ENCODE measurements at regions not wholly inside any gene's neighbourhood (a gene's known extent, or its start where the extent isn't known, plus 50 kb on each side); places are given as distances from the start of the nearest gene placed in this dataset.

GRCh38 chr10:108521827-108522492 is 1357.5 kb upstream of the SORCS1 start:
- peak; percentile 62 for DNase-seq (ENCODE audit: low spot score)

- no peak for DNase-seq (ENCODE audit: low spot score)
Measured at GRCh38 chr10:108515821-108516220, 1351.3 kb upstream of the SORCS1 start.

DNA sequence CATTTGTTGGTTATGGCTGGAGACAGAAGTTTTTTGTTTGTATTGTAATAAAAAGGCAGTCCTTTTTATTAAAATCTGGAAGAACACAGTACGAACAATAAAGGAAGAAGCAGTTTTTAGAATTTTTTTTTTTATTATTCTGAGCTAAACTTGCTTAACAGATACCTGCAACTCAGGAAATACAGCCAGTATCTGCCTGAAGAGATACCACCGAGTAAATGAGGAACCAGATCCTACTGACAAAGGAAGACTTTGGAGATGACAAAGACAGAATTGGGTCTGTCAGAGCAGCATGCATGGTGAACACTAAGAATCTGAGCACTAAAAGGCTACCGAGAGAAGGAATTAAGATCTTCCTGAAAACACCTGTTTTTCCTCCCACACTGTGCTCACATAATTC is 1335.9 kb upstream of the SORCS1 start:
- no peak for DNase-seq (ENCODE audit: low spot score)

DNA sequence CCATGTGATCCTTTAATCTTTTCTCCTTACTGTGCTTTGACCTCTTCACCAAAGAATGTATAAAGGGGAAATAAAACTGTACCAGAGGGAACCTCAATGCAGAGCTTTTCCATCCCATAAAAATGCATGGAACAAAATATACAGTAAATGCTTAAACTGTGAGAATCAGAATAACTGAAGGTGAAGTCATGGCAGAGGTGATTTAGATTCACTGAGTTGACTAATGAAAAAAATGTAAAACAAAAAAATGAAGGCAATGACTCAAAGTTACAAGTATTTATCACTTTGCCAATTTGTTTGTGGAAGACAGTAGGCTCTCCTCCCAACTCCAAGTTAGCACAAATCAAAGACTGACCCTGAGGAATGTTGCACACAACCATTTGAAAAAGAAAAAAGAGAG is 1331.6 kb upstream of the SORCS1 start:
- no peak for DNase-seq (ENCODE audit: low spot score)

DNA sequence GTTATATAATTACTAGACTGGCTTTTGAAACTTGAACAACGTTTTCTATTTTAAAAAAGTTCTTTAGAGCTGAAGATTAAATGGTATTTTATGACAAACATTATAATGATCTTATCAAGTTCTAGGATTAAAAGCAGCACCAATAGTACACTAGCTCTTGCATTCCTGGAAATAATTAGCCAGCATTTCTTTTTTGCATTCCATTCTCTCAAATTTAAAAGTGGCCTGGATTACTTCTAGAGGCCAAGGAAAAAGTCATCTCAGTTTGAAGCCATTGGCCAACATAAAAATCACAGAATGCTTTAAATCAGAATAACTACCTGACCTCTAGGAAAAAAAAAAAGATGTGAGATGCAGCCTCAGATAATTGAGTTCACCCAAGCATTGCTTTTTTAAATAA is 1326.4 kb upstream of the SORCS1 start:
- no peak for DNase-seq (ENCODE audit: low spot score)

GRCh38 chr10:108471420-108471819 is 1306.9 kb upstream of the SORCS1 start:
- no peak for DNase-seq (ENCODE audit: low spot score)

DNA sequence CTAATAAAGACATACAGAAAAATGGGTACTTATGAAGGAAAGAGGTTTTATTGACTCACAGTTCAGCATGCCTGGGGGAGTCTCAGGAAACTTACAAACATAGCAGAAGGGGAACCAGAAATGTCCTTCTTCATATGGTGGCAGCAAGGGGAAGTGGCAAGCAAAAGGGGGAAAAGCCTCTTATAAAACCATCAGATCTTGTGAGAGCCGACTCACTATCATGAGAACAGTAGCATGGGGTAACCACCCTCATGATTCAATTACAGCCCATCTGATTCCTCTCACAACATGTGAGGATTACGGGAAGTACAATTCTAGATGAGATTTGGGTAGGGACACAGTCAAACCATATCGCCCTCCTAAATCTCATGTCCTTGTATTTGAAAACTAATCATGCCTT is 1305.4 kb upstream of the SORCS1 start:
- peak; percentile 9 for DNase-seq (ENCODE audit: low spot score)

GRCh38 chr10:108465871-108466641 is 1301.5 kb upstream of the SORCS1 start:
- DNase-seq (ENCODE audit: low spot score) = peak; percentile 42

GRCh38 chr10:108462005-108462404 is 1297.5 kb upstream of the SORCS1 start:
- no peak for DNase-seq (ENCODE audit: low spot score)

- no peak for DNase-seq (ENCODE audit: low spot score)
Measured at GRCh38 chr10:108454793-108455192, 1290.3 kb upstream of the SORCS1 start.

DNA sequence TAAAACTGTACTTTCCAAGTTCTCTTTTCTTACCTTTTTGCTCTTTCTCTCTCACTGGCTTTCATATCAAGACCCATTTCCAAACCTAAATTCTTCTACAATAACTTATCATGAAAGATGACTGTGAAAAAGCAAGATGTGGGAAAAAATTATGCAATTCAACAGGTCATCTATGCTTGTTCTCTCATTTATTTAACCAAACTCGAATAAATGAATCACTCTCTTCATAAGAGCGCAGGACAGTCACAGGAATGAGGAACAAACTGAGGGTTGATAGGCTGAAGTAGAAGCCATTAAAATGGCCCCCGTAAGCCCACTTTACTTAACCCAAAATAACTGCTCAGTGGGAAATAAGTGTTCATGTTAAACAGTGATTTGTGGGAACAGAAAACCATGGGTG is 1289.7 kb upstream of the SORCS1 start:
- DNase-seq (ENCODE audit: low spot score) = no peak

- no peak for DNase-seq (ENCODE audit: low spot score)
Measured at GRCh38 chr10:108453166-108453565, 1288.7 kb upstream of the SORCS1 start.

- DNase-seq (ENCODE audit: low spot score) = no peak
Measured at GRCh38 chr10:108452533-108452932, 1288.0 kb upstream of the SORCS1 start.

GRCh38 chr10:108450280-108450679 is 1285.8 kb upstream of the SORCS1 start:
- DNase-seq (ENCODE audit: low spot score) = no peak

DNA sequence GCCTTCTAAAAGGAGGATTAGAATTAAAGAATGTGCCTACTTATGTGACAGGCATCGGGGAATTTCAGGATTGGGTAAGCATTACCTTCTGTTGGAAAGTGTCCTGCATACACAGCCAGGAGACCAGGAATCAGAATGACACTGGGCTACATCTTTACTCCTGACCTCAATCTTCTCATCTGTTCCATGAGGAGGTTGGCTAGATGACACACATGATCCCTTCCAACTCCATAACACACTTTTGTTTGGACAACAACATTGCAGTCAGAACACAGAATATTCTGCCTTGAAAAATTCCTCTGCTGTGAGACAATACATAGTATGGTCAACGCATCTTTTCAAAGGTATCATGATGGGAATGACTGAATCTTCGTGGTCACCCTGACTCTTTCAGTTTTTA is 1281.2 kb upstream of the SORCS1 start:
- DNase-seq (ENCODE audit: low spot score) = peak; percentile 35

DNA sequence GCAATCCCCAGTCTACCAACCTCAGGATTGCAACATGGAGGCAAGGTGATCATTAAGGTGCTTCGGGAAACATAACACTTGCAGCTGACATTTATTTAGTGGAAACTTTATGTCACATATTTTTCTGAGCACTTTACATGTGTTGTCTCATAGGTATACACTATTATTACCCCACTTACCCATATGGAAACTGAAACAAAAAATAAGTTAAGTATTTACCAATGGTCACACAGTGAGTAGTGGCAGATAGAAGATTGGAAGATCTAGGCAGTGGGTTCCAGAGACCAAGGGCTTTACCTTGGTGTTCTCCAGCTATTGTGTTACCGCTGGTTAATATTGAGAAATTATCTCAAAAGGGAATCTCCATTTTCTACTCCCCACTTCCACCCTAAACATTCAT is 1279.1 kb upstream of the SORCS1 start:
- DNase-seq (ENCODE audit: low spot score) = no peak

GRCh38 chr10:108439397-108439796 is 1274.9 kb upstream of the SORCS1 start:
- DNase-seq (ENCODE audit: low spot score) = no peak

- no peak for DNase-seq (ENCODE audit: low spot score)
Measured at GRCh38 chr10:108436096-108436495, 1271.6 kb upstream of the SORCS1 start.

GRCh38 chr10:108434559-108435252 is 1270.2 kb upstream of the SORCS1 start:
- peak; percentile 15 for DNase-seq (ENCODE audit: low spot score)

DNA sequence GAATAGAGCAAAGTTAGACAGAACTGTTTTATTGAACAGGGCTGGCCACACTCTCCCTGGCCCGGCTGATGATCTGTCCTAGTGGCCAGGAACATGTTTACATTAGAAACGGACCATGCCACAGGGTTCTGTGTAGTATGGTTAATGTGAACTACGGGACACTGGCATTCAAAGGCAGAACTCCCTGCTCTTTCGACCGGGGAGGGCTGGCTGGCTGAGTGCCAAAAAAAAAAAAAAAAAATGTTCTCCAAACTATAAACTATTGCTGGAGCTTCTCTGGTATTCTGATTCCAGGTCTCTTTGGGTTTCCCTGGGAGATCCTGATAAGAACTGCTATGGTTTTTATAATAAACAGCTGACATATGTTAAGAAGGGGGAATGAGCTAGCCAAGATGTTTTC is 1262.6 kb upstream of the SORCS1 start:
- DNase-seq (ENCODE audit: low spot score) = peak; percentile 33

DNA sequence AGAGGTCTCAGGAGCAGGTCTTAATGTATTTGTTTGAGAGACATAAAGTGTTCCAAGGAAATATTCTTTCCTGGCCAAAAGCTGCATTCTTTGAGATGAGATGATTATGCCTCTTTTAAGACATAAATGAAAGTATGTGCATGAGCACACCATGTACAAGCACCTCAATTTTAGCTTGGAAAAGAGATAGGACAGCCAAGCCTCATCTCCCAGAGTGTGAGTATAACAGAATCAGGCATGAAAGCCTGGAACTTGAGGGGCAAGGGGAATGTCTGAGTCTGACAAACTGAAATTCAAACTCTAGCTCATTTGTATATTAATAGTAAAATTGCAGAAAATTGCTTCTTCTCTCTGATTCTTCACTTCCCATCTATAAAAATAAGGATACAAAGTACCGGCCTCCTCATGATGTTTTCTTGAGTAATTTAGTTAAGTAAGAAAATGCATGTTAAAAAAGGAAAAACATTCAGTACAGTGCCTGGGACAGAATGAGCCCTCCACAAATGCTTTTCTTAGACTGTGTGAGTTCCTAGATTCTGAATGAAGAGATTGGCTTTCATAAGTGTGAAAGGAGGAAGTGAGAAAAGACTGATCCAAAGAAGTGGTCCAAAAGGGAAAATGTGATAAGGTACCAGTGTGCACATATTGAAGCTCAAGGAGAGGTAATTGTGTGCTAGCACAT is 1260.9 kb upstream of the SORCS1 start:
- DNase-seq (ENCODE audit: low spot score) = no peak

DNA sequence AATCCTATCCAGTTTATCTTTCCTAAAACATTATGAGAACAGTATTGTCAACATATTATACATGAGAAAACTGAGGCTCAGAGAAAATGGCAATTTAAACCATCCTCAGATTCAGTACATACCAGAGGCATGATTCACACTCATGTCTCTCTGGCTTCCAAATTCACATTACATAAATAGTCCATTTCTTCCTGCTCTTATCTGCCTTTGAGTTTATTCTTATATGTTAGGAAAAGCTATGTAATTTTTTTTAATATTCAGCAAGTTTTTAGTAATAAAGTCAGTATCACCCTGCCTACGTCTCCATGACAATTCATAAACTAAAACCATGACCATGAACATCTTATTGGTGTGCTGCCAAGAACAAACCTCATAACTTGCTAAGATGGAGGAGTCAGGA is 1260.2 kb upstream of the SORCS1 start:
- peak; percentile 55 for DNase-seq (ENCODE audit: low spot score)

GRCh38 chr10:108422286-108422685 is 1257.8 kb upstream of the SORCS1 start:
- no peak for DNase-seq (ENCODE audit: low spot score)

All from kidney tubule cell (primary cell).